Fibroblast of pulmonary artery (primary cell): ENCODE measurements at regions not wholly inside any gene's neighbourhood (a gene's known extent, or its start where the extent isn't known, plus 50 kb on each side); places are given as distances from the start of the nearest gene placed in this dataset.
"Not testable (repeated sequence)": the region's sequence is repeated elsewhere in the genome, so short reads cannot be mapped to it uniquely, and the experiment has no call there.

ENCODE experiments used
- DNase-seq: peaks from one replicate; pipeline ENCODE4 v3.0.0-alpha.2; 2010; ENCODE audit warnings: low read depth
- H3K4me3 ChIP-seq: replicated peaks from 2 replicates; pipeline ENCODE4 v1.5.1; 2011; ENCODE audit warnings: low read depth, mild to moderate bottlenecking, control low read depth, low read length, moderate library complexity
- CTCF ChIP-seq: IDR thresholded peaks from 2 replicates; pipeline ENCODE4 v1.5.1; 2011; ENCODE audit warnings: mild to moderate bottlenecking, control low read depth, low read length, inconsistent platforms; ENCODE audit errors: missing control alignments

GRCh38 chr4:19227701-19228100 lies 1024.0 kb upstream of the SLIT2 start:
- no peak for DNase-seq
- no peak overlapping the region for H3K4me3 ChIP-seq
- TF ChIP-seq CTCF, result no peak

- DNase-seq, result peak; percentile 61
Measured at GRCh38 chr4:19224820-19225219, 1026.9 kb upstream of the SLIT2 start.

GRCh38 chr4:19216476-19216875 lies 1035.2 kb upstream of the SLIT2 start:
- TF ChIP-seq CTCF, result no peak
- no peak overlapping the region for H3K4me3 ChIP-seq
- DNase-seq, result no peak

More at GRCh38 chr4:19224820-19225219, 1026.9 kb upstream of the SLIT2 start:
- H3K4me3 ChIP-seq, result no peak overlapping the region
- peak; percentile 16 for TF ChIP-seq CTCF

- DNase-seq, result peak; percentile 24
- TF ChIP-seq CTCF, result no peak
- H3K4me3 ChIP-seq, result no peak overlapping the region
Measured at GRCh38 chr4:19214591-19215186, 1037.0 kb upstream of the SLIT2 start.

- H3K4me3 ChIP-seq, result no peak overlapping the region
- TF ChIP-seq CTCF, result no peak
- DNase-seq, result peak; percentile 1
Measured at GRCh38 chr4:19213388-19213787, 1038.3 kb upstream of the SLIT2 start.

GRCh38 chr4:19205853-19206252 lies 1045.9 kb upstream of the SLIT2 start:
- no peak for DNase-seq
- H3K4me3 ChIP-seq, result no peak overlapping the region
- no peak for TF ChIP-seq CTCF

- H3K4me3 ChIP-seq, DNase-seq: not testable (repeated sequence)
Measured at GRCh38 chr4:19197838-19198237, 1053.9 kb upstream of the SLIT2 start.
